MCF 10A (cell line): ENCODE measurements at regions not wholly inside any gene's neighbourhood (a gene's known extent, or its start where the extent isn't known, plus 50 kb on each side); places are given as distances from the start of the nearest gene placed in this dataset.
"Not testable (repeated sequence)": the region's sequence is repeated elsewhere in the genome, so short reads cannot be mapped to it uniquely, and the experiment has no call there.

ENCODE experiments used
- BruUV-seq: library from RNA; stranded (reverse); fragments of 400-500 nt; replicated peaks from 2 replicates; lab custom pipeline; 2021; lab: Mats Ljungman, UMichigan
- CTCF ChIA-PET: fragments of 300-600 bp; sonication (Branson Sonifier 250); formaldehyde crosslinking; extraction: SDS; loops from one replicate; lab custom pipeline; 2021; ENCODE audit warnings: antibody characterized with exemption, inconsistent platforms; lab: Yijun Ruan, JAX
- POLR2A ChIA-PET: fragments of 300-600, 350-650 bp; sonication (Branson Sonifier 250); formaldehyde crosslinking; extraction: SDS; loops from one replicate; lab custom pipeline; 2020; ENCODE audit warnings: antibody characterized with exemption, inconsistent platforms; lab: Yijun Ruan, JAX
- DNase-seq: peaks from one replicate; pipeline ENCODE4 v3.0.0-alpha.2; 2018; ENCODE audit not compliant: unreplicated experiment
- H3K27ac Mint-ChIP-seq: one replicate; pipeline ENCODE4 v1.8.0; 2022; ENCODE audit warnings: mild to moderate bottlenecking, low read depth, mixed read lengths; ENCODE audit not compliant: unreplicated experiment
- H3K27me3 Mint-ChIP-seq: one replicate; pipeline ENCODE4 v1.8.0; 2022; ENCODE audit warnings: mixed read lengths; ENCODE audit not compliant: insufficient read depth, unreplicated experiment
- H3K36me3 Mint-ChIP-seq: one replicate; pipeline ENCODE4 v1.8.0; 2022; ENCODE audit warnings: mild to moderate bottlenecking, moderate library complexity, mixed read lengths; ENCODE audit not compliant: insufficient read depth, unreplicated experiment
- H3K4me1 Mint-ChIP-seq: one replicate; pipeline ENCODE4 v1.8.0; 2022; ENCODE audit warnings: mixed read lengths; ENCODE audit not compliant: insufficient read depth, unreplicated experiment
- H3K4me3 Mint-ChIP-seq: one replicate; pipeline ENCODE4 v1.8.0; 2022; ENCODE audit warnings: mild to moderate bottlenecking, moderate library complexity, mixed read lengths; ENCODE audit not compliant: unreplicated experiment
- H3K9me3 Mint-ChIP-seq: one replicate; pipeline ENCODE4 v1.8.0; 2022; ENCODE audit warnings: mixed read lengths; ENCODE audit not compliant: unreplicated experiment
- intact Hi-C: fragments of 100-400 bp; cut with micrococcal nuclease; formaldehyde crosslinking; loops from 2 replicates; pipeline ENCODE4 v1.14.1; 2022
- TF ChIP-seq, protein P1 (sequence below): fragments of 200-600 bp; IDR thresholded peaks from one replicate; pipeline ENCODE4 v1.8.0; 2022; ENCODE audit warnings: antibody characterized with exemption, mild to moderate bottlenecking; ENCODE audit not compliant: unreplicated experiment

- Mint-ChIP-seq H3K9me3 (peaks cover 15% of the 10 kb centered on the region), H3K36me3 (no peaks in the 10 kb centered on the region), H3K4me3 (no peak overlapping the region), H3K27ac (no peak overlapping the region), H3K4me1 (no peaks in the 10 kb centered on the region), H3K27me3 (peaks cover 28% of the 10 kb centered on the region)
- DNase-seq, result no peak
- ChIA-PET CTCF (no interaction called here), POLR2A (interaction anchor here (0.6 kb wide), 1 partner anchor 427 kb away, joined by 3 read pairs; no protein-coding TSS in a partner anchor)
- TF ChIP-seq, protein P1, sequence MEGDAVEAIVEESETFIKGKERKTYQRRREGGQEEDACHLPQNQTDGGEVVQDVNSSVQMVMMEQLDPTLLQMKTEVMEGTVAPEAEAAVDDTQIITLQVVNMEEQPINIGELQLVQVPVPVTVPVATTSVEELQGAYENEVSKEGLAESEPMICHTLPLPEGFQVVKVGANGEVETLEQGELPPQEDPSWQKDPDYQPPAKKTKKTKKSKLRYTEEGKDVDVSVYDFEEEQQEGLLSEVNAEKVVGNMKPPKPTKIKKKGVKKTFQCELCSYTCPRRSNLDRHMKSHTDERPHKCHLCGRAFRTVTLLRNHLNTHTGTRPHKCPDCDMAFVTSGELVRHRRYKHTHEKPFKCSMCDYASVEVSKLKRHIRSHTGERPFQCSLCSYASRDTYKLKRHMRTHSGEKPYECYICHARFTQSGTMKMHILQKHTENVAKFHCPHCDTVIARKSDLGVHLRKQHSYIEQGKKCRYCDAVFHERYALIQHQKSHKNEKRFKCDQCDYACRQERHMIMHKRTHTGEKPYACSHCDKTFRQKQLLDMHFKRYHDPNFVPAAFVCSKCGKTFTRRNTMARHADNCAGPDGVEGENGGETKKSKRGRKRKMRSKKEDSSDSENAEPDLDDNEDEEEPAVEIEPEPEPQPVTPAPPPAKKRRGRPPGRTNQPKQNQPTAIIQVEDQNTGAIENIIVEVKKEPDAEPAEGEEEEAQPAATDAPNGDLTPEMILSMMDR, result no peak
- intact Hi-C loops, result no loop called here
- no TSS peak for BruUV-seq
Observed at GRCh38 chr2:7161501-7161900, 244.3 kb downstream of the RNF144A start.

GRCh38 chr2:7165736-7166135 is 248.5 kb downstream of the RNF144A start:
- POLR2A ChIA-PET, result no interaction called here
- H3K36me3 Mint-ChIP-seq, result no peaks in the 10 kb centered on the region
- H3K27me3 Mint-ChIP-seq, result peaks cover 20% of the 10 kb centered on the region
- no peak overlapping the region for H3K27ac Mint-ChIP-seq
- no TSS peak for BruUV-seq
- CTCF ChIA-PET, result interaction anchor here (0.6 kb wide), 1 partner anchor 1429 kb away, joined by 3 read pairs; no protein-coding TSS in a partner anchor
- peaks cover 13% of the 10 kb centered on the region for H3K9me3 Mint-ChIP-seq
- intact Hi-C loops, result no loop called here
- no peak for DNase-seq
- H3K4me1 Mint-ChIP-seq, result no peaks in the 10 kb centered on the region
- no peak overlapping the region for H3K4me3 Mint-ChIP-seq
- TF ChIP-seq, protein P1, result no peak

GRCh38 chr2:7167801-7168411 is 250.7 kb downstream of the RNF144A start:
- no peak overlapping the region for H3K27ac Mint-ChIP-seq
- H3K36me3 Mint-ChIP-seq, result no peaks in the 10 kb centered on the region

GRCh38 chr2:7169593-7169992 is 252.4 kb downstream of the RNF144A start:
- no peak overlapping the region for H3K4me3 Mint-ChIP-seq
- intact Hi-C loops, result no loop called here
- peaks cover 31% of the 10 kb centered on the region for H3K27me3 Mint-ChIP-seq
- H3K27ac Mint-ChIP-seq, result no peak overlapping the region
- POLR2A ChIA-PET, result no interaction called here
- TF ChIP-seq, protein P1, result no peak
- CTCF ChIA-PET, result interaction anchor here (0.6 to 0.7 kb wide), 3 partner anchors 90 to 393 kb away, joined by 3 to 5 read pairs (median 3); no protein-coding TSS in a partner anchor
- BruUV-seq, result no TSS peak
- no peak for DNase-seq
- H3K4me1 Mint-ChIP-seq, result no peaks in the 10 kb centered on the region
- peaks cover 18% of the 10 kb centered on the region for H3K9me3 Mint-ChIP-seq
- no peaks in the 10 kb centered on the region for H3K36me3 Mint-ChIP-seq

More at GRCh38 chr2:7167801-7168411, 250.7 kb downstream of the RNF144A start:
- no TSS peak for BruUV-seq
- peaks cover 31% of the 10 kb centered on the region for H3K27me3 Mint-ChIP-seq
- H3K4me1 Mint-ChIP-seq, result no peaks in the 10 kb centered on the region
- peaks cover 16% of the 10 kb centered on the region for H3K9me3 Mint-ChIP-seq
- TF ChIP-seq, protein P1, result no peak
- H3K4me3 Mint-ChIP-seq, result no peak overlapping the region
- ChIA-PET POLR2A (interaction anchor here (0.7 kb wide), 1 partner anchor 1543 kb away, joined by 3 read pairs; no protein-coding TSS in a partner anchor), CTCF (interaction anchor here (0.7 kb wide), 1 partner anchor 29 kb away, joined by 3 read pairs; no protein-coding TSS in a partner anchor)
- DNase-seq, result no peak
- intact Hi-C loops, result no loop called here

GRCh38 chr2:7178996-7179395 is 261.8 kb downstream of the RNF144A start:
- H3K4me3 Mint-ChIP-seq, H3K27me3 Mint-ChIP-seq, H3K4me1 Mint-ChIP-seq, CTCF ChIA-PET, DNase-seq, H3K36me3 Mint-ChIP-seq, intact Hi-C loops, H3K9me3 Mint-ChIP-seq, H3K27ac Mint-ChIP-seq, POLR2A ChIA-PET, BruUV-seq: not testable (repeated sequence)
